PC-9 (cell line): ENCODE measurements at regions not wholly inside any gene's neighbourhood (a gene's known extent, or its start where the extent isn't known, plus 50 kb on each side); places are given as distances from the start of the nearest gene placed in this dataset.

ENCODE experiments used
- CTCF ChIP-seq: fragments of 200-600 bp; sonication (generic); conservative IDR thresholded peaks from 2 replicates; pipeline ENCODE4 v1.6.1; 2017; ENCODE audit warnings: mixed run types, antibody characterized with exemption, mild to moderate bottlenecking, moderate library complexity
- EZH2 ChIP-seq: fragments of 200-600 bp; sonication (generic); IDR thresholded peaks from 2 replicates; pipeline ENCODE4 v1.8.0; 2017; ENCODE audit warnings: antibody characterized with exemption, low read depth

- TF ChIP-seq CTCF (no peak), EZH2 (no peak)
Measured at GRCh38 chr5:25862276-25862675, 1176.1 kb downstream of the CDH9 start.
